ENCODE measurements at regions not wholly inside any gene's neighbourhood (a gene's known extent, or its start where the extent isn't known, plus 50 kb on each side); places are given as distances from the start of the nearest gene placed in this dataset.

DNA sequence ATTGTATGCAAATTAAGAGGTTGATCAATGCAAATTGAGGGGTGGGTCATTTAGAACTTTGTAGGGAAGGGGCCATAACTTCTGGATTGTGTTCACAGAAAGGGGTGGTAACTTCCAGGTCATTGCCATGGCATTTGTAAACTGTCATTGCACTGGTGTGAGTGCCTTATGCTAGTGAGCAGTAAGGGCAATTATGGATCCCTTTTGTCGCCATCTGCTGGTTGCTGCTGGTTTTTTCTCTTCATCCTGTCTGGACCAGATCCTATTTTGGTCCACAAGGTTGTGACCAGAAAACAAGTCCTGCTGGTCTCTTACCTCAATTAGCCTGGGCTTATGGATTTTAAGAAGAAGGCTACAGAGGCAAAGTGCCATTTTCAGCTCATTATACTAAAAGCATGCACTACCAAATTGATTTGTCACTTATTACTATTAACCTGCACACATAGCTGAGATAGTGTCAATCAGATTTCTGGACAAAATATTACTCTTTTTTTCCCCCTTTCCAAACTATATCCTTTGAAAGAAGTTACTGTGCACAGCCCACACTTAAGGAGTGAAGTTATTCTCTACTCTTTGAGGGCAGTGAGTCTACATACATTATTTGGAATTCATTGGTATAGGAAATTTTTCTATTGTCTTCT lies 196.2 kb downstream of the ZC3H11B start:
- Mint-ChIP-seq H3K4me1 (no peaks in the 10 kb centered on the region), H3K9me3 (no peaks in the 10 kb centered on the region; the same call in 1 of the 2 replicates), H3K27me3 (ENCODE audit: low read depth) (no peaks in the 10 kb centered on the region), H3K27ac (no peak overlapping the region), H3K4me3 (no peak overlapping the region), H3K36me3 (no peaks in the 10 kb centered on the region)
- DNase-seq (ENCODE audit: low spot score), result peak; percentile 72
- peak; percentile 43 for TF ChIP-seq CTCF (IDR thresholded peaks at IDR 0.05)
- no peak for TF ChIP-seq ATF1 (CRISPR knock-in tag; IDR thresholded peaks at IDR 0.05)
- ChIA-PET POLR2A (no interaction called here), CTCF (interaction anchor here (0.7 kb wide), 1 partner anchor 11 kb away, joined by 3 read pairs; no protein-coding TSS in a partner anchor)
- ATAC-seq, result peak; percentile 88

GRCh38 chr1:219415915-219416314 lies 197.0 kb downstream of the ZC3H11B start:
- H3K36me3 Mint-ChIP-seq, result no peaks in the 10 kb centered on the region
- ChIA-PET CTCF (interaction anchor here (0.7 kb wide), 1 partner anchor 41 kb away, joined by 6 read pairs; no protein-coding TSS in a partner anchor), POLR2A (no interaction called here)
- ATAC-seq, result no peak
- H3K9me3 Mint-ChIP-seq, result peaks cover 3% of the 10 kb centered on the region; the same call in 1 of the 2 replicates
- TF ChIP-seq E2F1 (CRISPR knock-in tag; IDR thresholded peaks at IDR 0.05), result no peak
- no peak for DNase-seq (ENCODE audit: low spot score)
- H3K4me1 Mint-ChIP-seq, result no peaks in the 10 kb centered on the region
- no peaks in the 10 kb centered on the region for H3K27me3 Mint-ChIP-seq (ENCODE audit: low read depth)
- no peak overlapping the region for H3K27ac Mint-ChIP-seq
- H3K4me3 Mint-ChIP-seq, result no peak overlapping the region

GRCh38 chr1:219415433-219415832 lies 197.5 kb downstream of the ZC3H11B start:
- ATAC-seq, result no peak
- DNase-seq (ENCODE audit: low spot score), result no peak
- Mint-ChIP-seq H3K4me1 (no peaks in the 10 kb centered on the region), H3K36me3 (no peaks in the 10 kb centered on the region), H3K9me3 (peaks cover 3% of the 10 kb centered on the region; the same call in 1 of the 2 replicates), H3K27ac (no peak overlapping the region), H3K4me3 (no peak overlapping the region), H3K27me3 (ENCODE audit: low read depth) (no peaks in the 10 kb centered on the region)
- ChIA-PET POLR2A (no interaction called here), CTCF (interaction anchor here (0.7 kb wide), 1 partner anchor 40 kb away, joined by 6 read pairs; no protein-coding TSS in a partner anchor)
- TF ChIP-seq EMX1 (CRISPR knock-in tag; IDR thresholded peaks at IDR 0.05) (no peak), E2F1 (CRISPR knock-in tag; IDR thresholded peaks at IDR 0.05) (no peak), ZNF396 (CRISPR knock-in tag; IDR thresholded peaks at IDR 0.05; ENCODE audit: borderline replicate concordance) (no peak), TEAD1 (CRISPR knock-in tag; IDR thresholded peaks at IDR 0.05) (no peak), NR2C2 (CRISPR knock-in tag; IDR thresholded peaks at IDR 0.05) (no peak)

DNA sequence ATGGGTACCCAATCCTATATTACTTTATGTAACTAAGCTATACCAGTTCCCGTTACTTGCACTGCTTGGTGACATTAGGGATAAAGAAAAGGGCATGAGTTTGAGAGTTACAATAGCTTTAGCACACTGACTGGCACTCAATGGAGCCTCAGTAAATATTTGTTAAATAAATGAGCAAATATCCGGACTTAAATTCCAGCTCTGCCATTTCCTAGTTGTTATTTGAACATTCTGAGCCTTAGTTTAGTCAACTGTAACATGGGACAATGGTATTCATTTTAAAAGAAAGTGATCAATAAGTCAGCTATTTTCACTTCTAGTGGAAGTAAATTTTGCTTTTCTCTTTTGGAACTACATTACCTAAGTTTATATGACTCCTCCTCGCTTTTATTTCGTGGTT lies 198.7 kb downstream of the ZC3H11B start:
- Mint-ChIP-seq H3K27me3 (ENCODE audit: low read depth) (no peaks in the 10 kb centered on the region), H3K4me3 (no peak overlapping the region), H3K4me1 (no peaks in the 10 kb centered on the region), H3K36me3 (no peaks in the 10 kb centered on the region), H3K9me3 (peaks cover 3% of the 10 kb centered on the region; the same call in 1 of the 2 replicates), H3K27ac (no peak overlapping the region)
- CTCF ChIA-PET, result no interaction called here
- ATAC-seq (no peak), DNase-seq (ENCODE audit: low spot score) (no peak)
- TF ChIP-seq JUN (CRISPR knock-in tag; IDR thresholded peaks at IDR 0.05), result no peak
- TF ChIP-seq, protein P1, sequence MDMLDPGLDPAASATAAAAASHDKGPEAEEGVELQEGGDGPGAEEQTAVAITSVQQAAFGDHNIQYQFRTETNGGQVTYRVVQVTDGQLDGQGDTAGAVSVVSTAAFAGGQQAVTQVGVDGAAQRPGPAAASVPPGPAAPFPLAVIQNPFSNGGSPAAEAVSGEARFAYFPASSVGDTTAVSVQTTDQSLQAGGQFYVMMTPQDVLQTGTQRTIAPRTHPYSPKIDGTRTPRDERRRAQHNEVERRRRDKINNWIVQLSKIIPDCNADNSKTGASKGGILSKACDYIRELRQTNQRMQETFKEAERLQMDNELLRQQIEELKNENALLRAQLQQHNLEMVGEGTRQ (CRISPR knock-in tag; IDR thresholded peaks at IDR 0.05), result no peak
- TF ChIP-seq NFATC4 (CRISPR knock-in tag; IDR thresholded peaks at IDR 0.05), result no peak
- TF ChIP-seq, protein P2, sequence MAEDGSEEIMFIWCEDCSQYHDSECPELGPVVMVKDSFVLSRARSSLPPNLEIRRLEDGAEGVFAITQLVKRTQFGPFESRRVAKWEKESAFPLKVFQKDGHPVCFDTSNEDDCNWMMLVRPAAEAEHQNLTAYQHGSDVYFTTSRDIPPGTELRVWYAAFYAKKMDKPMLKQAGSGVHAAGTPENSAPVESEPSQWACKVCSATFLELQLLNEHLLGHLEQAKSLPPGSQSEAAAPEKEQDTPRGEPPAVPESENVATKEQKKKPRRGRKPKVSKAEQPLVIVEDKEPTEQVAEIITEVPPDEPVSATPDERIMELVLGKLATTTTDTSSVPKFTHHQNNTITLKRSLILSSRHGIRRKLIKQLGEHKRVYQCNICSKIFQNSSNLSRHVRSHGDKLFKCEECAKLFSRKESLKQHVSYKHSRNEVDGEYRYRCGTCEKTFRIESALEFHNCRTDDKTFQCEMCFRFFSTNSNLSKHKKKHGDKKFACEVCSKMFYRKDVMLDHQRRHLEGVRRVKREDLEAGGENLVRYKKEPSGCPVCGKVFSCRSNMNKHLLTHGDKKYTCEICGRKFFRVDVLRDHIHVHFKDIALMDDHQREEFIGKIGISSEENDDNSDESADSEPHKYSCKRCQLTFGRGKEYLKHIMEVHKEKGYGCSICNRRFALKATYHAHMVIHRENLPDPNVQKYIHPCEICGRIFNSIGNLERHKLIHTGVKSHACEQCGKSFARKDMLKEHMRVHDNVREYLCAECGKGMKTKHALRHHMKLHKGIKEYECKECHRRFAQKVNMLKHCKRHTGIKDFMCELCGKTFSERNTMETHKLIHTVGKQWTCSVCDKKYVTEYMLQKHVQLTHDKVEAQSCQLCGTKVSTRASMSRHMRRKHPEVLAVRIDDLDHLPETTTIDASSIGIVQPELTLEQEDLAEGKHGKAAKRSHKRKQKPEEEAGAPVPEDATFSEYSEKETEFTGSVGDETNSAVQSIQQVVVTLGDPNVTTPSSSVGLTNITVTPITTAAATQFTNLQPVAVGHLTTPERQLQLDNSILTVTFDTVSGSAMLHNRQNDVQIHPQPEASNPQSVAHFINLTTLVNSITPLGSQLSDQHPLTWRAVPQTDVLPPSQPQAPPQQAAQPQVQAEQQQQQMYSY (CRISPR knock-in tag; IDR thresholded peaks at IDR 0.05), result no peak
- no peak for TF ChIP-seq TCF7 (CRISPR knock-in tag; IDR thresholded peaks at IDR 0.05; ENCODE audit: low read depth)
- TF ChIP-seq GRHL2 (CRISPR knock-in tag; IDR thresholded peaks at IDR 0.05; ENCODE audit: insufficient replicate concordance, severe bottlenecking), result no peak
- TF ChIP-seq ZBTB21 (CRISPR knock-in tag; IDR thresholded peaks at IDR 0.05; ENCODE audit: borderline replicate concordance), result no peak
- no peak for TF ChIP-seq ZNF263 (CRISPR knock-in tag; IDR thresholded peaks at IDR 0.05; ENCODE audit: low read depth)
- TF ChIP-seq RORB (CRISPR knock-in tag; IDR thresholded peaks at IDR 0.05), result no peak
- no peak for TF ChIP-seq PRRX2 (CRISPR knock-in tag; IDR thresholded peaks at IDR 0.05)
- no peak for TF ChIP-seq ZNF317 (CRISPR knock-in tag; IDR thresholded peaks at IDR 0.05; ENCODE audit: borderline replicate concordance, low read depth)
- POLR2A ChIA-PET, result no interaction called here
